ENCODE measurements at regions not wholly inside any gene's neighbourhood (a gene's known extent, or its start where the extent isn't known, plus 50 kb on each side); places are given as distances from the start of the nearest gene placed in this dataset.

GRCh38 chr12:127670294-127670693 is 596.7 kb upstream of the TMEM132C start:
- TF ChIP-seq CTCF (IDR thresholded peaks at IDR 0.05) (no peak), POLR2A (IDR thresholded peaks at IDR 0.05) (no peak)
